ENCODE measurements at regions not wholly inside any gene's neighbourhood (a gene's known extent, or its start where the extent isn't known, plus 50 kb on each side); places are given as distances from the start of the nearest gene placed in this dataset.

- H3K4me3 ChIP-seq, result no peak overlapping the region
- intact Hi-C loops (cut with DNase I), result loop anchor here in 1 of 2 donors (10.0 kb wide), 1 partner anchor 498 kb away; no protein-coding TSS in a partner anchor
- H3K27ac ChIP-seq, result peak overlapping the region in 1 of 5 donors; percentile 34
- H3K36me3 ChIP-seq (replicated peaks in 1 of 2), result no peaks in the 10 kb centered on the region
- TF ChIP-seq CTCF (IDR thresholded peaks at IDR 0.05), result no peak
- H3K9me3 ChIP-seq (replicated peaks in 1 of 3), result no peaks in the 10 kb centered on the region
- H3K4me1 ChIP-seq (replicated peaks in 1 of 2), result peaks cover 0 to 12% of the 10 kb centered on the region in 2 donors
- 25 to 42% (median 31%) methylated on average over 2 of the region's 2 CpGs for WGBS, 4 donors
- no peaks in the 10 kb centered on the region for H3K27me3 ChIP-seq
- DNase-seq, result peak in 6 of 7 donors; percentile 24 to 82 (median 52)
Measured at GRCh38 chr14:55846826-55847446, 266.9 kb downstream of the KTN1 start.

- H3K36me3 ChIP-seq (replicated peaks in 1 of 2), result no peaks in the 10 kb centered on the region
- intact Hi-C loops (cut with DNase I), result loop anchor here in 1 of 2 donors (10.0 kb wide), 1 partner anchor 497 kb away; no protein-coding TSS in a partner anchor
- DNase-seq, result no peak
- H3K4me1 ChIP-seq (replicated peaks in 1 of 2), result peaks cover 0 to 12% of the 10 kb centered on the region in 2 donors
- H3K27ac ChIP-seq, result peak overlapping the region in 1 of 5 donors; percentile 34
- no peak overlapping the region for H3K4me3 ChIP-seq
- 54 to 68% (median 62%) methylated on average over 3 of the region's 3 CpGs for WGBS, 4 donors
- no peaks in the 10 kb centered on the region for H3K27me3 ChIP-seq
- H3K9me3 ChIP-seq (replicated peaks in 1 of 3), result no peaks in the 10 kb centered on the region
- TF ChIP-seq POLR2A (IDR thresholded peaks at IDR 0.05) (no peak), CTCF (IDR thresholded peaks at IDR 0.05) (no peak)
Measured at GRCh38 chr14:55847766-55848165, 267.8 kb downstream of the KTN1 start.

GRCh38 chr14:55848964-55849363, 269.0 kb downstream of the KTN1 start:
- Histone ChIP-seq H3K4me3 (no peak overlapping the region), H3K9me3 (replicated peaks in 1 of 3) (no peaks in the 10 kb centered on the region), H3K27me3 (no peaks in the 10 kb centered on the region), H3K4me1 (replicated peaks in 1 of 2) (peaks cover 0 to 12% of the 10 kb centered on the region in 2 donors), H3K27ac (no peak overlapping the region), H3K36me3 (replicated peaks in 1 of 2) (no peaks in the 10 kb centered on the region)
- intact Hi-C loops (cut with DNase I), result loop anchor here in 1 of 2 donors (10.0 kb wide), 1 partner anchor 496 kb away; no protein-coding TSS in a partner anchor
- TF ChIP-seq POLR2A (IDR thresholded peaks at IDR 0.05) (no peak), CTCF (IDR thresholded peaks at IDR 0.05) (no peak)
- DNase-seq, result no peak

- intact Hi-C loops (cut with DNase I), result loop anchor here in 1 of 2 donors (10.0 kb wide), 1 partner anchor 495 kb away; no protein-coding TSS in a partner anchor
- WGBS, 4 donors, result 90 to 96% (median 90%) methylated on average over 2 of the region's 2 CpGs
Measured at GRCh38 chr14:55849833-55850232, 268.4 kb upstream of the PELI2 start.

More at GRCh38 chr14:55849833-55850232, 268.4 kb upstream of the PELI2 start:
- Histone ChIP-seq H3K36me3 (replicated peaks in 1 of 2) (no peaks in the 10 kb centered on the region), H3K4me3 (no peak overlapping the region), H3K27me3 (no peaks in the 10 kb centered on the region), H3K27ac (no peak overlapping the region), H3K9me3 (replicated peaks in 1 of 3) (no peaks in the 10 kb centered on the region), H3K4me1 (replicated peaks in 1 of 2) (peaks cover 0 to 12% of the 10 kb centered on the region in 2 donors)
- TF ChIP-seq POLR2A (IDR thresholded peaks at IDR 0.05), result no peak
- no peak for TF ChIP-seq CTCF (IDR thresholded peaks at IDR 0.05)
- DNase-seq, result no peak

Data from adrenal gland (tissue), 9 donors.